H9 (cell line): ENCODE measurements at regions not wholly inside any gene's neighbourhood (a gene's known extent, or its start where the extent isn't known, plus 50 kb on each side); places are given as distances from the start of the nearest gene placed in this dataset.

Source experiments
- DNase-seq: peaks from one replicate; pipeline ENCODE4 v3.0.0-alpha.2; 2017
- H2AFZ ChIP-seq: one replicate; pipeline ENCODE4 v1.6.1; 2013; ENCODE audit warnings: mild to moderate bottlenecking, low read length, control low read depth, moderate library complexity
- H2AK5ac ChIP-seq: 2 replicates; pipeline ENCODE4 v1.6.1; 2013; ENCODE audit warnings: low read length, control low read depth, mixed read lengths; ENCODE audit not compliant: insufficient read length
- H2BK120ac ChIP-seq: one replicate; pipeline ENCODE4 v1.6.1; 2013; ENCODE audit warnings: low read depth, mild to moderate bottlenecking, low read length, control low read depth, inconsistent platforms; ENCODE audit not compliant: poor library complexity, severe bottlenecking
- H2BK12ac ChIP-seq: 2 replicates; pipeline ENCODE4 v1.6.1; 2013; ENCODE audit warnings: low read length, control low read depth, mixed read lengths, low read depth; ENCODE audit not compliant: insufficient read length
- H2BK15ac ChIP-seq: 2 replicates; pipeline ENCODE4 v1.6.1; 2013; ENCODE audit warnings: low read depth, low read length, control low read depth
- H2BK20ac ChIP-seq: one replicate; pipeline ENCODE4 v1.6.1; 2013; ENCODE audit warnings: low read depth, mild to moderate bottlenecking, low read length, control low read depth, inconsistent platforms; ENCODE audit not compliant: poor library complexity, severe bottlenecking
- H2BK5ac ChIP-seq: 2 replicates; pipeline ENCODE4 v1.6.1; 2013; ENCODE audit warnings: low read length, control low read depth, mixed read lengths; ENCODE audit not compliant: insufficient read length
- H3K14ac ChIP-seq: 2 replicates; pipeline ENCODE4 v1.6.1; 2013; ENCODE audit warnings: low read length, control low read depth; ENCODE audit not compliant: insufficient read depth
- H3K18ac ChIP-seq: 2 replicates; pipeline ENCODE4 v1.6.1; 2013; ENCODE audit warnings: low read depth, mild to moderate bottlenecking, mixed read lengths, low read length, control low read depth; ENCODE audit not compliant: insufficient read length
- H3K23ac ChIP-seq: 2 replicates; pipeline ENCODE4 v1.6.1; 2013; ENCODE audit warnings: low read length, control low read depth, mixed read lengths, low read depth; ENCODE audit not compliant: insufficient read length
- H3K23me2 ChIP-seq: 2 replicates; pipeline ENCODE4 v1.6.1; 2013; ENCODE audit warnings: low read depth, mild to moderate bottlenecking, mixed read lengths, low read length, control low read depth; ENCODE audit not compliant: insufficient read length, poor library complexity, severe bottlenecking
- H3K27ac ChIP-seq: 2 replicates; pipeline ENCODE4 v1.5.1; 2013; ENCODE audit warnings: low read length, control low read depth, mixed read lengths, low read depth; ENCODE audit not compliant: insufficient read length
- H3K27me3 ChIP-seq: 2 replicates; pipeline ENCODE4 v1.6.1; 2013; ENCODE audit warnings: low read length, control low read depth, inconsistent platforms; ENCODE audit not compliant: insufficient read depth
- H3K4ac ChIP-seq: 2 replicates; pipeline ENCODE4 v1.6.1; 2013; ENCODE audit warnings: low read depth, mild to moderate bottlenecking, control low read depth, inconsistent platforms, low read length, moderate library complexity
- H3K4me1 ChIP-seq: 2 replicates; pipeline ENCODE4 v1.6.1; 2013; ENCODE audit warnings: low read length, control low read depth, inconsistent platforms; ENCODE audit not compliant: insufficient read depth
- H3K4me2 ChIP-seq: 2 replicates; pipeline ENCODE4 v1.6.1; 2013; ENCODE audit warnings: low read length, control low read depth, mixed read lengths; ENCODE audit not compliant: insufficient read length, insufficient read depth
- H3K56ac ChIP-seq: 2 replicates; pipeline ENCODE4 v1.6.1; 2013; ENCODE audit warnings: low read depth, mild to moderate bottlenecking, mixed read lengths, low read length, control low read depth; ENCODE audit not compliant: insufficient read length
- H3K79me1 ChIP-seq: 2 replicates; pipeline ENCODE4 v1.6.1; 2013; ENCODE audit warnings: low read depth, mild to moderate bottlenecking, moderate library complexity, low read length, control low read depth, inconsistent platforms; ENCODE audit not compliant: insufficient read depth, poor library complexity, severe bottlenecking
- H3K79me2 ChIP-seq: 2 replicates; pipeline ENCODE4 v1.6.1; 2013; ENCODE audit warnings: low read length, control low read depth, inconsistent platforms; ENCODE audit not compliant: insufficient read depth
- H3K9ac ChIP-seq: 2 replicates; pipeline ENCODE4 v1.6.1; 2013; ENCODE audit warnings: low read length, control low read depth, mixed read lengths; ENCODE audit not compliant: insufficient read length; ENCODE audit errors: extremely low read depth
- H3K9me3 ChIP-seq: one replicate; pipeline ENCODE4 v1.6.1; 2013; ENCODE audit warnings: low read depth, low read length, inconsistent platforms; ENCODE audit not compliant: control insufficient read depth
- H3T11ph ChIP-seq: one replicate; pipeline ENCODE4 v1.6.1; 2013; ENCODE audit warnings: mild to moderate bottlenecking, low read length, control low read depth, inconsistent platforms
- H4K20me1 ChIP-seq: one replicate; pipeline ENCODE4 v1.6.1; 2013; ENCODE audit not compliant: control insufficient read depth, insufficient read length, insufficient read depth
- H4K5ac ChIP-seq: 2 replicates; pipeline ENCODE4 v1.6.1; 2013; ENCODE audit warnings: low read depth, mild to moderate bottlenecking, mixed read lengths, low read length, control low read depth; ENCODE audit not compliant: insufficient read length
- H4K8ac ChIP-seq: replicated peaks from 2 replicates; pipeline ENCODE4 v1.6.1; 2013; ENCODE audit warnings: low read length, control low read depth, mixed read lengths, low read depth; ENCODE audit not compliant: insufficient read length
- H4K91ac ChIP-seq: 2 replicates; pipeline ENCODE4 v1.6.1; 2013; ENCODE audit warnings: low read depth, mild to moderate bottlenecking, moderate library complexity, mixed read lengths, low read length, control low read depth; ENCODE audit not compliant: insufficient read length
- H3K27ac Mint-ChIP-seq, 3 experiments: 2 replicates in 2 of 3; 3 replicates in 1 of 3; pipeline ENCODE4 v1.8.0; 2020 to 2021; ENCODE audit warnings: mixed read lengths in 3 of 3, mild to moderate bottlenecking in 1 of 3, moderate library complexity in 1 of 3
- H3K27me3 Mint-ChIP-seq: 2 replicates; pipeline ENCODE4 v1.8.0; 2021; ENCODE audit warnings: low read depth, mild to moderate bottlenecking, moderate library complexity, mixed read lengths
- H3K36me3 Mint-ChIP-seq, 3 experiments: 2 replicates in 2 of 3; 3 replicates in 1 of 3; pipeline ENCODE4 v1.8.0; 2020 to 2021; ENCODE audit warnings: low read depth in 3 of 3, mixed read lengths in 3 of 3; ENCODE audit not compliant: insufficient read depth in 1 of 3
- H3K4me1 Mint-ChIP-seq, 2 experiments: 2 replicates each; pipeline ENCODE4 v1.8.0; 2020; ENCODE audit warnings: mixed read lengths in 2 of 2
- H3K4me3 Mint-ChIP-seq, 2 experiments: 2 replicates in 1 of 2; 3 replicates in 1 of 2; pipeline ENCODE4 v1.8.0; 2020 to 2021; ENCODE audit warnings: mild to moderate bottlenecking in 2 of 2, mixed read lengths in 2 of 2, moderate library complexity in 1 of 2
- H3K9me3 Mint-ChIP-seq, 2 experiments: 2 replicates in 1 of 2; 3 replicates in 1 of 2; pipeline ENCODE4 v1.8.0; 2020; ENCODE audit warnings: mild to moderate bottlenecking in 2 of 2, mixed read lengths in 2 of 2, moderate library complexity in 1 of 2
- CTCF ChIP-seq: fragments of 200-600 bp; sonication (generic); conservative IDR thresholded peaks from 3 replicates; pipeline ENCODE4 v1.8.0; 2021; ENCODE audit warnings: antibody characterized with exemption, mild to moderate bottlenecking
- WGBS: extraction: QIAGEN DNeasy Blood & Tissue Kit; methylation state at CpG from one replicate; pipeline ENCODE4 v1.1.7; 2013; ENCODE audit warnings: missing lambda C conversion rate, low lambda C conversion rate, mixed read lengths; ENCODE audit not compliant: insufficient read length; ENCODE audit errors: extremely low coverage; 5-methylcytosine and 5-hydroxymethylcytosine counted together

DNA sequence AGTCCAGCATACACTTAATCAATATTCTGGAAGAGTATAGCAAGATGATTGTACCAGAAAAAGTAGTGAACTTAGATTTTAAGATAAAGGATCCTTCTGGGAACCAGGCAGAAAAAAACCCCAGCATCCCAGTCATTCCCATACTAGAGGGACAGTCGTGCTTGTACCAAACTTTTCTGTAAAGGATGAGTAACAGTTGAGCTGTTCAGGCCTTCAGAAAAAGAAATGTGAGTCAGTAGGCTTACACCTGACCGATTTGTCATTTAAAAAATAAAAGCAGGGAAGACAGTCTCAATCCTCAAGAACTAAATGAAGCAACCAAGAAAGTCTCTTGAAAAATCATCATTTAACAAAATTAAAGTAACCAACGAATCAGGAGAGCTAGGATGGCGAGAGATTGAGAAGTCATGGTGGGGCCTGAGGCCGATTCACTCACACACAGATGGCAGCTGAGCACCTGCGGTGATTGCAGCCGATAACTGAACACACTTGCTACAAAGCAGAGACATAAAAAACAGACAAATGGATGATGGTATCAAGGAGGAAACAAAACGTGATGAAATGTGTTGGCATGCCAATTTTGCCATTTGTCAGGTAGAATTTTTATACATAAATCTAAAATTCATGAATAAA is 170.0 kb upstream of the ALKAL2 start:
- no peak overlapping the region; a peak in 1 of 7 replicates for H3K27ac Mint-ChIP-seq
- no peak overlapping the region for H2BK15ac ChIP-seq

More for the DNA sequence above, 170.0 kb upstream of the ALKAL2 start:
- no CpG with 5 or more reads among the region's 8 CpGs for WGBS
- no peak overlapping the region for H2BK12ac ChIP-seq
- H3K79me1 ChIP-seq, result no peaks in the 10 kb centered on the region
- H3K9me3 Mint-ChIP-seq, result no peaks in the 10 kb centered on the region
- H3K27ac ChIP-seq, result no peak overlapping the region
- H3K4me1 Mint-ChIP-seq, result peaks cover 9 to 13% of the 10 kb centered on the region in 2 experiments
- no peak overlapping the region; a peak in 1 of 5 replicates for H3K4me3 Mint-ChIP-seq
- H4K91ac ChIP-seq, result no peak overlapping the region
- TF ChIP-seq CTCF, result no peak
- H3K9ac ChIP-seq, result no peak overlapping the region
- no peaks in the 10 kb centered on the region for H3K4me1 ChIP-seq
- H2BK5ac ChIP-seq, result no peak overlapping the region
- H3K9me3 ChIP-seq, result no peaks in the 10 kb centered on the region
- no peak overlapping the region for H3T11ph ChIP-seq
- no peaks in the 10 kb centered on the region for H4K20me1 ChIP-seq
- H3K4me2 ChIP-seq, result no peak overlapping the region
- no peak overlapping the region for H2BK120ac ChIP-seq
- no peak overlapping the region for H3K18ac ChIP-seq
- H3K79me2 ChIP-seq, result no peaks in the 10 kb centered on the region
- no peaks in the 10 kb centered on the region for H3K36me3 Mint-ChIP-seq
- no peak overlapping the region for H2BK20ac ChIP-seq
- H3K4ac ChIP-seq, result no peak overlapping the region
- H3K27me3 ChIP-seq, result no peaks in the 10 kb centered on the region
- no peaks in the 10 kb centered on the region for H3K23me2 ChIP-seq
- no peak overlapping the region for H4K5ac ChIP-seq
- H4K8ac ChIP-seq, result no peak overlapping the region
- DNase-seq, result no peak
- H2AK5ac ChIP-seq, result no peak overlapping the region
- no peak overlapping the region for H3K23ac ChIP-seq
- H3K14ac ChIP-seq, result no peak overlapping the region
- no peak overlapping the region for H3K56ac ChIP-seq
- H3K27me3 Mint-ChIP-seq, result peaks cover 4% of the 10 kb centered on the region
- H2AFZ ChIP-seq, result no peak overlapping the region
